ENCODE measurements at regions not wholly inside any gene's neighbourhood (a gene's known extent, or its start where the extent isn't known, plus 50 kb on each side); places are given as distances from the start of the nearest gene placed in this dataset.

DNA sequence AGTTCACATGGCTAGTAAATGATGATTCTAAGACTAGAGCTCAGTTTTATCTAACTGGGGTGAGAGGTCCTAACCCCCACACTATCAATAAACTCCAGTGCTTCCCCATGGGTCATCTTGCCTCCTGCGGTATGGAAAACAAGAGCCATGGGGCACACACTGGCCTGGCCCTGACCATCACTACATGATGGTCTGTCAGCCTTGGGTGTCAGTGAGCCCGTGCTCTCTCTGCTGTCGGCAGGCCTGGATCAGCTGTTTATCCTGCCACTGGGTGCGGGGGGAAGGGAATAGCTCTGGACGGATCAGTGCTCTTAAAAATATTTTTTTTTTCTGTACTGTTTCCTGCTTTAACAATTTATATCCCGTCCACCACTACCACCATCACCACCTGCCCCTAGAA, 255.0 kb upstream of the ADGRL2 start:
- WGBS, 2 experiments (ENCODE audit: extremely low coverage in 1 of 2, insufficient coverage in 1 of 2, insufficient read length in 1 of 2, insufficient replicate concordance in 2 of 2, low coverage in 1 of 2, low lambda C conversion rate in 2 of 2, missing lambda C conversion rate in 1 of 2) = 91% methylated on average over 6 of the region's 6 CpGs; no CpG with 5 or more reads in 1 of the 2 experiments
- FAIRE-seq = no peak
- Histone ChIP-seq H3K18ac (ENCODE audit: extremely low read depth, low read length) (peak overlapping the region; percentile 91), H3K27me3 (replicated peaks in 1 of 4; ENCODE audit: control insufficient read depth in 3 of 4, extremely low read depth in 1 of 4, insufficient read depth in 3 of 4, low read length in 3 of 4) (no peaks in the 10 kb centered on the region), H3K36me3 (ENCODE audit: control insufficient read depth in 2 of 4, insufficient read depth in 4 of 4, low read length in 3 of 4) (no peaks in the 10 kb centered on the region), H3K9ac (replicated peaks in 1 of 4; ENCODE audit: extremely low read depth in 1 of 4, low read depth in 3 of 4, low read length in 3 of 4) (no peak overlapping the region), H4K5ac (ENCODE audit: insufficient read length, low read depth, low read length) (peak overlapping the region; percentile 57), H3K23me2 (ENCODE audit: low read depth, low read length) (no peaks in the 10 kb centered on the region; the same call in 1 of the 2 replicates), H3K23ac (ENCODE audit: insufficient read length) (peak overlapping the region; percentile 37), H3K14ac (ENCODE audit: insufficient read length) (peak overlapping the region; percentile 94), H3K9me3 (ENCODE audit: insufficient read depth in 2 of 2, low read depth in 1 of 2, low read length in 1 of 2) (no peaks in the 10 kb centered on the region), H4K20me1 (replicated peaks in 1 of 2; ENCODE audit: control insufficient read depth in 1 of 2, insufficient read depth in 2 of 2, low read length in 2 of 2) (no peaks in the 10 kb centered on the region), H2BK12ac (ENCODE audit: low read depth, low read length) (peak overlapping the region; percentile 89), H3K4ac (replicated peaks; ENCODE audit: insufficient read length, low read depth, low read length) (peak overlapping the region; percentile 62), H3K79me1 (ENCODE audit: low read depth, low read length) (no peaks in the 10 kb centered on the region), H2AFZ (ENCODE audit: low read length) (no peak overlapping the region), H4K91ac (replicated peaks; ENCODE audit: insufficient read length, low read length) (peak overlapping the region; percentile 84), H2BK15ac (ENCODE audit: low read length) (no peak overlapping the region), H2BK120ac (replicated peaks; ENCODE audit: low read depth, low read length) (peak overlapping the region; percentile 76), H2BK20ac (ENCODE audit: low read length) (peak overlapping the region; percentile 92; the same call in 1 of the 2 replicates), H3K4me3 (ENCODE audit: extremely low read depth in 1 of 4, insufficient read depth in 2 of 4, low read depth in 3 of 4, low read length in 4 of 4) (no peak overlapping the region), H4K8ac (ENCODE audit: extremely low read depth, insufficient read depth, low read length) (no peak overlapping the region), H3K4me1 (replicated peaks in 1 of 4; ENCODE audit: control insufficient read depth in 3 of 4, insufficient read depth in 4 of 4, low read length in 3 of 4) (peaks cover 1 to 19% (median 14%) of the 10 kb centered on the region in 4 experiments), H3K27ac (ENCODE audit: low read depth, low read length) (0 out of 2 replicates have a peak overlapping the region, but pooled peaks have one; percentile 8), H2BK5ac (ENCODE audit: low read depth, low read length) (peak overlapping the region; percentile 94; the same call in 1 of the 2 replicates), H2AK5ac (ENCODE audit: low read depth, low read length) (peak overlapping the region; percentile 87; the same call in 1 of the 2 replicates), H3K56ac (replicated peaks; ENCODE audit: insufficient read length, low read depth, low read length) (no peak overlapping the region), H3K4me2 (ENCODE audit: insufficient read depth in 1 of 2, low read depth in 2 of 2, low read length in 2 of 2) (no peak overlapping the region), H3K79me2 (ENCODE audit: control insufficient read depth in 1 of 2, insufficient read depth in 2 of 2, low read length in 2 of 2) (no peaks in the 10 kb centered on the region)
- ChIA-PET CTCF (ENCODE audit: partially characterized antibody) (interaction anchor here (1.3 kb wide), 1 partner anchor 17 kb away, joined by 3 read pairs; no protein-coding TSS in a partner anchor), POLR2A (ENCODE audit: partially characterized antibody) (interaction anchor here (0.9 kb wide), 1 partner anchor 256 kb away, joined by 4 read pairs; the partner anchor contains the start of gene ADGRL2)
- no peak for DNase-seq (ENCODE audit: low read depth in 1 of 2, low spot score in 2 of 2)
- no peak for TF ChIP-seq SAP30 (IDR thresholded peaks at IDR 0.05; ENCODE audit: insufficient read depth, insufficient replicate concordance, low read length)
- TF ChIP-seq, protein P1, sequence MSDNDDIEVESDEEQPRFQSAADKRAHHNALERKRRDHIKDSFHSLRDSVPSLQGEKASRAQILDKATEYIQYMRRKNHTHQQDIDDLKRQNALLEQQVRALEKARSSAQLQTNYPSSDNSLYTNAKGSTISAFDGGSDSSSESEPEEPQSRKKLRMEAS (IDR thresholded peaks at IDR 0.05) = no peak
- TF ChIP-seq TEAD4 (IDR thresholded peaks at IDR 0.05; ENCODE audit: low read depth, low read length) = no peak
- TF ChIP-seq, protein P2, sequence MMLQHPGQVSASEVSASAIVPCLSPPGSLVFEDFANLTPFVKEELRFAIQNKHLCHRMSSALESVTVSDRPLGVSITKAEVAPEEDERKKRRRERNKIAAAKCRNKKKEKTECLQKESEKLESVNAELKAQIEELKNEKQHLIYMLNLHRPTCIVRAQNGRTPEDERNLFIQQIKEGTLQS (IDR thresholded peaks at IDR 0.05; ENCODE audit: insufficient read depth, low read depth, low read length) = no peak
- no peak for TF ChIP-seq BCL11A (IDR thresholded peaks at IDR 0.05; ENCODE audit: low read depth in 2 of 2, low read length in 2 of 2)
- no peak for TF ChIP-seq HDAC6 (IDR thresholded peaks at IDR 0.05; ENCODE audit: low read depth, low read length)
- TF ChIP-seq BACH1 (IDR thresholded peaks at IDR 0.05; ENCODE audit: low read length) = no peak
- TF ChIP-seq SIRT6 (IDR thresholded peaks at IDR 0.05; ENCODE audit: low read length) = no peak
- TF ChIP-seq BRCA1 (IDR thresholded peaks at IDR 0.05; ENCODE audit: low read depth, low read length) = no peak
- TF ChIP-seq RAD21 (IDR thresholded peaks at IDR 0.05 in 1 of 2, conservative IDR thresholded peaks at IDR 0.05 in 1 of 2; ENCODE audit: low read depth in 2 of 2, low read length in 2 of 2) = no peak
- TF ChIP-seq JUND (IDR thresholded peaks at IDR 0.05; ENCODE audit: low read length) = no peak
- TF ChIP-seq CREB1 (IDR thresholded peaks at IDR 0.05) = no peak
- TF ChIP-seq POU5F1 (IDR thresholded peaks at IDR 0.05; ENCODE audit: low read depth, low read length) = no peak

Data from H1 (cell line).